Fibroblast of lung (primary cell): ENCODE measurements at regions not wholly inside any gene's neighbourhood (a gene's known extent, or its start where the extent isn't known, plus 50 kb on each side); places are given as distances from the start of the nearest gene placed in this dataset.

Experiments used
- CTCF ChIP-seq, 2 donors: IDR thresholded peaks in 1 of 2; conservative IDR thresholded peaks in 1 of 2; 1 replicate in 1 of 2; 2 replicates in 1 of 2; pipeline ENCODE4 v1.5.1; 2011 to 2012; ENCODE audit warnings: low read length in 2 of 2, control low read depth in 1 of 2, inconsistent platforms in 1 of 2, low read depth in 1 of 2, mild to moderate bottlenecking in 1 of 2
- EZH2 ChIP-seq: IDR thresholded peaks from 2 replicates; pipeline ENCODE4 v1.5.1; 2012; ENCODE audit warnings: low read length, control low read depth, mild to moderate bottlenecking; ENCODE audit errors: missing control alignments

- TF ChIP-seq EZH2, result no peak
- TF ChIP-seq CTCF (conservative IDR thresholded peaks at IDR 0.05 in 1 of 2, IDR thresholded peaks at IDR 0.05 in 1 of 2; ENCODE audit: low read depth in 1 of 2, low read length in 2 of 2), result no peak
Measured at GRCh38 chr12:87320724-87321123, 708.5 kb downstream of the C12orf50 start.
